G401 (cell line): ENCODE measurements at regions not wholly inside any gene's neighbourhood (a gene's known extent, or its start where the extent isn't known, plus 50 kb on each side); places are given as distances from the start of the nearest gene placed in this dataset.

Experiments
- DNase-seq: peaks from one replicate; pipeline ENCODE4 v3.0.0-alpha.2; 2015; ENCODE audit warnings: low spot score
- in situ Hi-C: cut with HindIII; loops from 2 replicates; pipeline ENCODE4 v1.10.0; 2016; ENCODE audit warnings: low sequenced_read_pairs, mixed read lengths

GRCh38 chr14:26845151-26845818, 247.5 kb upstream of the NOVA1 start:
- in situ Hi-C loops: no loop called here

GRCh38 chr14:26846388-26846787, 248.6 kb upstream of the NOVA1 start:
- in situ Hi-C loops: no loop called here
- DNase-seq: no peak

More at GRCh38 chr14:26845151-26845818, 247.5 kb upstream of the NOVA1 start:
- DNase-seq: no peak

- in situ Hi-C loops: no loop called here
- no peak for DNase-seq
Observed at GRCh38 chr14:26849514-26849913, 251.7 kb upstream of the NOVA1 start.

GRCh38 chr14:26851793-26852192, 254.0 kb upstream of the NOVA1 start:
- in situ Hi-C loops: no loop called here
- DNase-seq: no peak

- in situ Hi-C loops: no loop called here
Observed at GRCh38 chr14:26855077-26855753, 257.4 kb upstream of the NOVA1 start.

GRCh38 chr14:26856876-26857518, 259.2 kb upstream of the NOVA1 start:
- in situ Hi-C loops: no loop called here
- DNase-seq: peak; percentile 92

More at GRCh38 chr14:26855077-26855753, 257.4 kb upstream of the NOVA1 start:
- no peak for DNase-seq

GRCh38 chr14:26859483-26859882, 261.6 kb upstream of the NOVA1 start:
- in situ Hi-C loops: no loop called here
- DNase-seq: no peak

GRCh38 chr14:26860111-26860510, 262.3 kb upstream of the NOVA1 start:
- in situ Hi-C loops: no loop called here
- DNase-seq: no peak

GRCh38 chr14:26863736-26864135, 265.9 kb upstream of the NOVA1 start:
- in situ Hi-C loops: no loop called here
- no peak for DNase-seq

GRCh38 chr14:26866721-26867120, 268.9 kb upstream of the NOVA1 start:
- in situ Hi-C loops: no loop called here
- DNase-seq: peak; percentile 66

- peak; percentile 57 for DNase-seq
- in situ Hi-C loops: no loop called here
Observed at GRCh38 chr14:26867171-26867757, 269.4 kb upstream of the NOVA1 start.

- in situ Hi-C loops: no loop called here
- DNase-seq: peak; percentile 80
Observed at GRCh38 chr14:26870096-26870495, 272.3 kb upstream of the NOVA1 start.

GRCh38 chr14:26870722-26871617, 273.1 kb upstream of the NOVA1 start:
- in situ Hi-C loops: no loop called here
- DNase-seq: peak; percentile 92

- in situ Hi-C loops: no loop called here
- peak; percentile 96 for DNase-seq
Observed at GRCh38 chr14:26872515-26873361, 274.9 kb upstream of the NOVA1 start.

GRCh38 chr14:26873362-26873960, 275.6 kb upstream of the NOVA1 start:
- in situ Hi-C loops: no loop called here
- peak; percentile 67 for DNase-seq

GRCh38 chr14:26887847-26888246, 290.0 kb upstream of the NOVA1 start:
- DNase-seq: no peak
- in situ Hi-C loops: no loop called here

- in situ Hi-C loops: no loop called here
- no peak for DNase-seq
Observed at GRCh38 chr14:26888592-26888991, 290.8 kb upstream of the NOVA1 start.

GRCh38 chr14:26896447-26896846, 298.6 kb upstream of the NOVA1 start:
- no peak for DNase-seq
- in situ Hi-C loops: no loop called here
